ENCODE measurements at regions not wholly inside any gene's neighbourhood (a gene's known extent, or its start where the extent isn't known, plus 50 kb on each side); places are given as distances from the start of the nearest gene placed in this dataset.

- TF ChIP-seq CTCF (IDR thresholded peaks at IDR 0.05): no peak
- no peak for TF ChIP-seq EZH2 (IDR thresholded peaks at IDR 0.05; ENCODE audit: borderline replicate concordance, insufficient read depth, low read depth, low read length, poor library complexity, severe bottlenecking)
Observed at GRCh38 chr12:97701901-97702300, 239.3 kb downstream of the RMST start.
